Natural killer cell treated with Interleukin-12 subunit alpha and Interleukin-12 subunit beta and Interleukin-15 and Interleukin-18, amount 100 ng/mL, for 72 hours (primary cell): ENCODE measurements at regions not wholly inside any gene's neighbourhood (a gene's known extent, or its start where the extent isn't known, plus 50 kb on each side); places are given as distances from the start of the nearest gene placed in this dataset.
A peak's percentile ranks its signal among the peaks of the same experiment; 100 is the strongest.

Source experiments
- ATAC-seq, 2 donors: fragments of 150-1000 bp; cut with Tn5 transposase in 1 of 2; sonication (Bioruptor Pico), chemical (Tn5 transposase) in 1 of 2; 2 replicates each; pipeline ENCODE4 v1.10.0; 2021
- DNase-seq: peaks from one replicate; pipeline ENCODE4 v3.0.0; 2022; ENCODE audit warnings: low spot score
- H3K27ac Mint-ChIP-seq, 2 donors: 1 replicate in 1 of 2; 2 replicates in 1 of 2; pipeline ENCODE4 v1.8.0; 2022; ENCODE audit warnings: mixed read lengths in 2 of 2, mild to moderate bottlenecking in 1 of 2, moderate library complexity in 1 of 2
- H3K27me3 Mint-ChIP-seq, 2 donors: 1 replicate in 1 of 2; 2 replicates in 1 of 2; pipeline ENCODE4 v1.8.0; 2022; ENCODE audit warnings: mixed read lengths in 2 of 2
- H3K36me3 Mint-ChIP-seq: one replicate; pipeline ENCODE4 v1.8.0; 2022; ENCODE audit warnings: mixed read lengths
- H3K4me1 Mint-ChIP-seq, 2 donors: 1 replicate in 1 of 2; 2 replicates in 1 of 2; pipeline ENCODE4 v1.8.0; 2022; ENCODE audit warnings: low read depth in 2 of 2, mixed read lengths in 2 of 2, mild to moderate bottlenecking in 1 of 2
- H3K4me3 Mint-ChIP-seq: one replicate; pipeline ENCODE4 v1.8.0; 2022; ENCODE audit warnings: mixed read lengths
- H3K9me3 Mint-ChIP-seq: 2 replicates; pipeline ENCODE4 v1.8.0; 2022; ENCODE audit warnings: mixed read lengths

DNA sequence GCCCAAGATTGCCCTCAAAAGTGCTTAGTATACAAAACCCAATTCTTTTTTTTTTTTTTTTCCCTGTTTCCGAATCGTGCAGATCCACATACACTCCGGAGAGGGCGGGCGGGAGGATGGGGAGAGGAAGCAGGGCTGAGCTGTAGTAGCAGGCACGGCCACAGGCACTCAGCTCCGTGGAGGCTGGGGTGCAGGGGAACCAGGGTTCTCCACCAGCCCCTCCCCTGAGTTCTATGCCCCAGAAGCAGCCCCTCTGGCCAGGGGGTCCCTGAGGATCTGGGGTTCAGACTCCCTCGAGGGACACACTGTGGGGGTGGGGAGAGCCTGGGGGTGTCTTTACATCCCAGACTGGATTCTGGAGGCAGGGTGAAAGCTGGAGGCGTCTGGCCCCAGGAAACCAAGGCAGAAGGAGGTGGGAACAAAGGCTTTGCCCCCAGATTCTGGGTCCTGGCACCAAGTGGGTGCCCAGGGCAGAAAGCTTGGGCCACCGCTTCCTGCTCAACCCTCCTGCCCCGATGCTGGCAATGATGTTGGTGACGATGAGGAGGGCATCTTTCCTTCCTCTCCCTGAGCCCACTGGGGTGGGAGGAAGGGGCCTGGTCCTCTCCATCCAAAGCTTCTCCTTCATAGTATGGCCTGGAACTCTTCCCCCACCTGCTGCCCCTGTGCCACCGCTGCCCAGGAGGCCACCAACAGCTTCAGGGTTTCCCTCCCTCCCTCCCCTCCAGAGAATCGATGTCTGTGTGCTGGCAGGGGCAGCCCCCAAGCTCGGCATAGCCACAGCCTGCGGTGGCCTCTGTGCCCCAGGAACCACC lies 106.4 kb upstream of the TARDBP start:
- H3K9me3 Mint-ChIP-seq = no peaks in the 10 kb centered on the region
- H3K27ac Mint-ChIP-seq = peak overlapping the region in 1 of 2 donors; percentile 3
- H3K4me3 Mint-ChIP-seq = no peak overlapping the region
- peaks cover 16 to 22% of the 10 kb centered on the region in 2 donors for H3K4me1 Mint-ChIP-seq
- ATAC-seq = no peak
- no peak for DNase-seq
- H3K36me3 Mint-ChIP-seq = no peaks in the 10 kb centered on the region
- no peaks in the 10 kb centered on the region for H3K27me3 Mint-ChIP-seq

DNA sequence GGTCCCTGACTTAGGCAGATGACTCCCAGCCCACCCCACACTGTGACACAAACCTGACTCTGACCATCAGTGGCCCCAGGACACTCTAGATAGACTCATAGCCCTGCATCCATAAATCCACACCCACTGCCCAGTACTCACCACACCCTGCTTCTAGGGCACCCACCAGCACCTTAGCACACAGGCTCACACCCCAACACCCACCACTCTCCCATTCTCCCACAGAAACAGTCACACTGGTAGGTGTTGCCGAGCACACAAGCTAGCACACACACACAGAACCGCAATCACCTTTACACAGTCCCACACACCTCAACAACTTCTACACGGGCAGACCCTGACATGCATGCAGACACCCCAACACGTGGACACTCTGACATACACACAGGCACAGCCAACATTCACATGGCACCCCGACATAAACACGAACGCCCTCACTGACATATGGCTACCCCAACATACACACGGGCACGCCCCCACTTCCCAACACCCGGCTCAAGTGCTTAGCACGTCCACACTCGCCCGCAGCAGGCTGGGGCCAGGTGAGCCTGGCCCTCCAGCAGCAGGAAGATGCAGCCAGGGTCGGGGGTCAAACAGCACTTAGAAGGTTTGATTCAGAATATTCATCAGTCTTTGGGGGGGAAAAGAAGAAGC lies 105.5 kb upstream of the TARDBP start:
- Mint-ChIP-seq H3K4me3 (peak overlapping the region; percentile 5), H3K27ac (peak overlapping the region in 1 of 2 donors; percentile 3), H3K36me3 (no peaks in the 10 kb centered on the region), H3K4me1 (peaks cover 18 to 22% of the 10 kb centered on the region in 2 donors), H3K9me3 (no peaks in the 10 kb centered on the region), H3K27me3 (no peaks in the 10 kb centered on the region)
- DNase-seq (no peak), ATAC-seq (no peak)

DNA sequence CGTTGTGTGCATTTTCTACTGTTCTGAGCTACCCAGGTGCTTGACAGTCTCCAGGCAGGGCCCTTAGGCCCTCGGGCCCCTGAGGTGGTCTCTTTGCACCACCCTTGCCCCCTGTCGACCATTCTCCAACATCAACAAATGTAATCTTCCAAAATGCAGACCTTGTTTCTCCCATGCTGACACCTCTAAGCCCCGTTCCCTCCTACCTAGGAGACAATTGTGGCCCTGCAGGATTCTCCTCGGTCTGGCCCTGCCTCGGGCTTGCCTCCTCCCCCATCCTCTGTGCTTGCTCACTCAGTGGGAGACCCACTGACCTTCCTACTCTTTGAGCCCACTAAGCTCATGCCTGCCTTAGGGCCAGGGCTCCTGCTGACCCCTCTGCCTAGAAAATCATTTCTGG lies 104.2 kb upstream of the TARDBP start:
- Mint-ChIP-seq H3K4me1 (peaks cover 18 to 22% of the 10 kb centered on the region in 2 donors), H3K27ac (peak overlapping the region in 1 of 2 donors; percentile 12), H3K4me3 (no peak overlapping the region), H3K9me3 (no peaks in the 10 kb centered on the region), H3K36me3 (no peaks in the 10 kb centered on the region), H3K27me3 (no peaks in the 10 kb centered on the region)
- DNase-seq = no peak
- ATAC-seq = no peak

DNA sequence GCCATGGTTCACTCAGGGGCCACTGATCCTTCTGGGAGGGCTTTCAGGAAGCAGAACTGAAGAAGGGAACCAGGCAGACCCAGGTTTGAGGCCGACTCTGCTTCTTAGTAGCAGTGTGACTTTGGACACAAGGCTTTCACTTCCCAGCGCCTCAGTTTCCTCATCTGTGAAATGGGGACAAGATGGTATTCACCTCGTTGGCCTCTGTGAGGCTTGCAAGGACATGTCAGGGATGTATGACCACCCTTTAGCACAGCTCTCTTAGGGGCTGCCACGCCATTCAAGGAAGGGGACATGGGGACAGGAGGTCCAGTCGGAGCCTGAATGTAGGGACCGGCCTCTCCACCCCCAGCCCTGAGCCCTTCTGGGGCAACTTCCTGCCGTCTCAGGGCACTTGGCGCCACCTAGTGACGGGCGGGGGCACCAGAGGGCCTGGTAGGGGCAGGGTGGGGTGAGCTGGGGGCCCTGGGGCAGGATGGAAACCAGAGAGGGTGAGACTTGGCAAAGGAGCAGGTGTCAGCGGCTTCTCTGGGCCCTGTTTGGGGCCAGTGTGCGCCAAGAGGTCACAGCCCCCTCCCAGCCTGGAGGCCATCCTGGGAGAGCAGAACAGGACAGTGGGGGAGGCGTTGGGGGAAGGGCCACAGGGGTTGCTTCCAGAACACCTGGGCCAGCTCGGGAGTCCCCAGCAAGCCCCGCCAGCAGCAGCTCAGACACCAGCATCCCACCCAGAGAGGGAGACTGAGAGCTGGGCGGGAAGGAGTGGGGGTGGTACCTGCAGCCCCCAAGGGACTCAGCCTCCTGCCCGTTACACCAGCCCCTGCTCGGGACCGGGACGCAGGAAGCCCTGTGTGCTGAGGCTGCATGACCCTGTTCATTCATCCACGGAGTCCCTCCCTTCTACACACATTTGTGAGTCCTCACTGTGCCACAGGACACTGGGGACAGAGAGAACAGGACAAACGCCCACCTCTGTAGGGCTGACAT lies 102.5 kb upstream of the TARDBP start:
- Mint-ChIP-seq H3K27ac (no peak overlapping the region), H3K27me3 (no peaks in the 10 kb centered on the region), H3K4me3 (no peak overlapping the region), H3K4me1 (peaks cover 6 to 10% of the 10 kb centered on the region in 2 donors), H3K36me3 (no peaks in the 10 kb centered on the region), H3K9me3 (no peaks in the 10 kb centered on the region)
- DNase-seq (peak; percentile 83), ATAC-seq (peak; percentile 82 to 86)

DNA sequence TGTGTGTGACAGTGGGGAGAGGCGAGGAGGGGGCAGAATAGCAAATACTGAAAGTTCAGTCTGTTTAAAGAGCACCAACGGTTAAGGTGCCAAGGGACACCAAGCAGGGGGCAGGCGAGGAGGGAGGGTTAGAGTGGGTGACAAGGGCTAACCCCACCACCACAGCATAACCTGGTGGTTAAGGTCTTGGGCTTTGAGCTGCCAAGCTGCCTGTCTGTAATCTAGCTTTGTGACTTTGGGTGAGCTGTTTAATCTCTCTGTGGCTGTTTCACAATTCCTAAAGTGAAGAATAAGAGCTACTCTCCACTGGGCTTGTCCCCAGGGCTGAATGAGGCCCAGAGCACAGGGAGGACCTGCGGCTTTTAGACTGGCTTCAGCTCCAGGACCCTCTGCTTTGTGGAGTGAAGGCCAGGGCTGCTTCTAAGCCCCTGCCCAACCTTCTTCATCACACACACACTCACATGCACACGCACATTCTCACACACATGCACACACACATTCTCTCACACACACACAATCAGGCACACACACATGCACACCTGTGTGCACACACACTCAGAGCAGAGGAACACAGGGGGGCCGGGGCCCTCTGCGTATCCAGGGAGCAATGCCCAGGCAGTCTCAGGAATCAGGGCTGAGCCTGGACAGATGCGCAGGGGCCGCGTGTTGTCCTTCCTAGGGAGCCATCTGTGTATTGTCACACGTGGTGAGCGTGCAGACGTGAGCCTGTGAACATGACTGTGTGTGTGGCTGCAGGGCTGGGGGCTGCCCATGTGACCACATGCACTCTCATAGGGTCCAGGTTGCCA lies 101.6 kb upstream of the TARDBP start:
- no peak overlapping the region for H3K4me3 Mint-ChIP-seq
- no peak for ATAC-seq

DNA sequence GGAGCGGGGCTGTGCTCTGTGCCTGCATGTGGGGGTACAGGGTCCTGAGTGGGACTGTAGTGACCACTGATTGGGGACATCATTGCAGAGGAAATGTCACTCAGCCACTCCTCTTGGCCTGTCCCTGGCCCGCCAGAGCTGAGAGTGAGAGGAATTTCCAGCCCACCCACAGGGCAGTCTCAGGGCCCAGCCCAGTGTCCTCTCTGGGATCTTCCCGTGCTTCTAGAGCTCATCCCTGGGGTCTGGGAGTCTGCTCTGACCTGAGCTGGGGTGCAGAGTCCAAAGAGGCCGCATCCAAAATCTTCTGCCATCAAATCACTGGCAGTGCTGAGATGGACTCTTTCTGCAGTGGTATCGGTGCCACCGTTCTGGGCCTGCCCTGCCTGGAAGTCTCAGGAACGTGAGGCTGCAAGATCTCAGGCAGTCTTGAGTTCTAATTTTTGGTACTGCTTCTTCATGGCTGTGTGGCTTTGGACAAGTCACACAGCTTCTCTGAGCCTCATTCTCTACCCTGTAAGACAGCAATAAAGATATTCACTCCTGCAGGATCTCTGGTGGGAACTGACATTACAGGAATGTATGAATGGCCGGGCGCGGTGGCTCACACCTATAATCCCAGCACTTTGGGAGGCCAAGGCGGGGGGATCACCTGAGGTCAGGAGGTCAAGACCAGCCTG lies 100.8 kb upstream of the TARDBP start:
- ATAC-seq = no peak
- Mint-ChIP-seq H3K27me3 (no peaks in the 10 kb centered on the region), H3K27ac (no peak overlapping the region), H3K9me3 (no peaks in the 10 kb centered on the region), H3K36me3 (no peaks in the 10 kb centered on the region), H3K4me3 (no peak overlapping the region), H3K4me1 (peaks cover 4 to 9% of the 10 kb centered on the region in 2 donors)
- no peak for DNase-seq

More for the DNA sequence above, 101.6 kb upstream of the TARDBP start:
- Mint-ChIP-seq H3K27ac (peak overlapping the region in 1 of 2 donors; percentile 10), H3K4me1 (peaks cover 4 to 6% of the 10 kb centered on the region in 2 donors), H3K27me3 (no peaks in the 10 kb centered on the region), H3K9me3 (no peaks in the 10 kb centered on the region), H3K36me3 (no peaks in the 10 kb centered on the region)
- no peak for DNase-seq

DNA sequence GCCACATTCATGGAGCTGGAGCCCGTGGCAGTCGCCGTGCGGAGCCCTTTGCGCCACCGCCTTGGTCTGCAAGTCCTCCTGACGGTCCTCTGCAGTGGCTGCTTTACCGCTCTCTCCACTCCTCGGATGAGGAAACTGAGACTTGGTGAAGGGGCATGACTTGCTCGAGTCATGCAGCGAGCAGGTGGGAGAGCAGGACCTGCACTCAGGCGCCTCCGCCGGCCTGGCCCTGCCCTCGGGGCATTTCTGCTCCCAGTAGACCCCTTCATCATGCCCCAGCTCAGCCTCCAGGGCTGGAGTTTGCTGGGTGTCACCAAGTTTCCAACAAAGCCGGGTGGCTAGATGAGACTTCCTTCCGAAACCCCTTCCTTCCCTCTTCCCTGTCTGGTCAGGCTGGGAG lies 100.0 kb upstream of the TARDBP start:
- no peak for ATAC-seq
- Mint-ChIP-seq H3K27me3 (peaks cover 0 to 1% of the 10 kb centered on the region in 2 donors), H3K4me1 (peaks cover 10 to 11% of the 10 kb centered on the region in 2 donors), H3K36me3 (no peaks in the 10 kb centered on the region), H3K4me3 (no peak overlapping the region), H3K9me3 (no peaks in the 10 kb centered on the region), H3K27ac (no peak overlapping the region)
- no peak for DNase-seq

DNA sequence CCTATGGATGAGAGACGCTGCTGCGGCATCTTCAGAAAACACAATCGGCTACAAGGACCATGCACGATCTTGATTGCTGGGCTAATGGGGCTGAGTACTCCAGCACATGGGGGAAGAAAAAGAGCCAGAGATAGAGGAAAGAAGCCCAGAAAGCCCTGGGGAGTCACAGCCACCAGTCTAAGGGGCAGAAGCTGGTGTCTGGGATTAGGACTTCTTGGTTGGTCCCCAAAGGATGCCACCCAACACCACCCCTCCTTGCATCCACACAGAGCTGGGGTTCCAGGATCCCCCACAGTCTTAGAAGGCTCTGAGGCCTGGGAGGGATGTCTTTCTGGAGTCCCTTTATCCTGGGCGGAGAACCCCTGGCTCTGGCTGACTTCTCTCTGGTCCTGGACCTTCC lies 98.4 kb upstream of the TARDBP start:
- Mint-ChIP-seq H3K9me3 (no peaks in the 10 kb centered on the region), H3K36me3 (no peaks in the 10 kb centered on the region), H3K27ac (no peak overlapping the region), H3K4me1 (peaks cover 22 to 23% of the 10 kb centered on the region in 2 donors), H3K27me3 (peaks cover 0 to 2% of the 10 kb centered on the region in 2 donors), H3K4me3 (no peak overlapping the region)
- ATAC-seq (no peak), DNase-seq (no peak)

DNA sequence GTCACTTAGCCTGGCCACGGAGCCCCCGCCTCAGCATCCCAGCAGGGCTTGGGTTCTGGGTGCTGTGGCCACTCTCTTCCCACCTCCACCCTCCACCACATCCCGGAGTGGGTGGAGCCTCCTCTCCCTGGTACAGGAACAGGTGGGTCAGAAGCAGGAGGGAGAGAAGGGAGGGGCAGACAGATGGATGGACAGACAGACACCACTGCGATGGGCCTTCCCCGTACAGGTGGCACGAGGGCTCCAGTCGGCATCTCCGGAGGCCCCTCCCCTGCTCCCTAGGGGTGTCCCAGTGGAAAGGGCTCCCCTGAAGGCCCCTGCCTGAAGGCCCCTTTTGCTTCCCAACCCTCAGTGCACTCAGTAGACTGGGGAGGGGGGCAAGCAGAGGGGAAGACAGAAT lies 96.9 kb upstream of the TARDBP start:
- no peak overlapping the region for H3K4me3 Mint-ChIP-seq
- no peaks in the 10 kb centered on the region for H3K9me3 Mint-ChIP-seq
- no peak for DNase-seq

DNA sequence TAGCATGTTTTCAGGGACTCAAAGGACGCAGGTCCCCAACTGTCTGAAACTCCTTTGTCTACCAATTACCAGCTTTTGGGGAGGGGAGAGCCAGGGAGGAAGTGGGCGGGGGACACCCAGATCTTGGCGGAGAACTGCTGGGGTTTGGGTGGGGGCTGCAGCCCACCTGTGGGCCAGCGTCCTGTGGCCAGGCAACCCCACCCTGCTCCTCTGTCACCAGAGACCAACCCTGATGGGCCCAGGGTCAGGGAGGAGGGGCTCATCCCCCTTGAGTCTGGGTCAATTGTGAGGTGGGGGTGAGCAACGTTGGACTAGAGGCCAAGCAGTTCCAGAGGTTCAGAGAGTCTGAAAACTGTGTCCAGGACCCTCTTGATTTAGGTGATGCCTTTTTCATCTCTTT lies 96.1 kb upstream of the TARDBP start:
- Mint-ChIP-seq H3K4me1 (peaks cover 18 to 23% of the 10 kb centered on the region in 2 donors), H3K27me3 (peaks cover 0 to 6% of the 10 kb centered on the region in 2 donors), H3K36me3 (no peaks in the 10 kb centered on the region), H3K9me3 (no peaks in the 10 kb centered on the region), H3K4me3 (no peak overlapping the region), H3K27ac (no peak overlapping the region)
- DNase-seq = no peak
- no peak for ATAC-seq

More for the DNA sequence above, 96.9 kb upstream of the TARDBP start:
- Mint-ChIP-seq H3K27me3 (peaks cover 0 to 2% of the 10 kb centered on the region in 2 donors), H3K36me3 (no peaks in the 10 kb centered on the region), H3K27ac (no peak overlapping the region), H3K4me1 (peaks cover 22 to 23% of the 10 kb centered on the region in 2 donors)
- ATAC-seq = no peak

DNA sequence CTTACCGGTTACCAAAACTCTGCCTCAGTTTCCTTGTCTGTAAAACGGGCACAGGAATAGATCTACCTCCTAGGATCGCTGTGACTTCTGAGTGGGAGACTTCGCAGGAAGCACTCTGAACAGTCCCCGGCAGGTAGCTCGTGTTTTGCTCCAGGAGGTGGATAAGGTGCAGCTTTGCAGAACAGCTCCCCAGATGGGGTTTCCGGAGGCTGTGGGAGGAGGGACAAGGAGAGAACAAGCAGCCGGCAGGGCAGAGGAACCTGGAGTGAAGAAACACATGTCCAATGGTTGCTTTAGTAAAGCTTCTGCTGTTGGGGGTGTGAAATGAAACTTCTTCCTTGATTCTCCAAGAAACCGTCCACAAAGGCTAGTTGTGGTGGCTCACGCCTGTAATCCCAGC lies 95.5 kb upstream of the TARDBP start:
- DNase-seq (no peak), ATAC-seq (no peak)
- H3K4me1 Mint-ChIP-seq = peaks cover 18 to 23% of the 10 kb centered on the region in 2 donors
- H3K9me3 Mint-ChIP-seq = no peaks in the 10 kb centered on the region
- H3K4me3 Mint-ChIP-seq = peak overlapping the region; percentile 57
- H3K36me3 Mint-ChIP-seq = no peaks in the 10 kb centered on the region
- peaks cover 0 to 6% of the 10 kb centered on the region in 2 donors for H3K27me3 Mint-ChIP-seq
- H3K27ac Mint-ChIP-seq = no peak overlapping the region
